CD4-positive, alpha-beta T cell (primary cell): ENCODE measurements at regions not wholly inside any gene's neighbourhood (a gene's known extent, or its start where the extent isn't known, plus 50 kb on each side); places are given as distances from the start of the nearest gene placed in this dataset.
A peak's percentile ranks its signal among the peaks of the same experiment; 100 is the strongest.

ENCODE experiments used
- ATAC-seq: fragments of 200-7000 bp; cut with Tn5 transposase; one replicate; pipeline ENCODE4 v1.10.0; 2022; ENCODE audit warnings: mild to moderate bottlenecking; ENCODE audit not compliant: poor library complexity
- CTCF ChIA-PET: fragments of 350-600 bp; sonication (Branson Sonifier 250); formaldehyde crosslinking; loops from one replicate; lab custom pipeline; 2021; ENCODE audit warnings: antibody characterized with exemption, inconsistent platforms; lab: Charles Lee
- POLR2A ChIA-PET: fragments of 350-600 bp; sonication (Branson Sonifier 250); formaldehyde crosslinking; loops from one replicate; lab custom pipeline; 2021; ENCODE audit warnings: antibody characterized with exemption, inconsistent platforms; lab: Charles Lee
- DNase-seq, 14 experiments: peaks; one replicate each; pipeline ENCODE4 v3.0.0-alpha.2; 2013 to 2020; ENCODE audit warnings: mixed read lengths in 2 of 14
- H3K27ac ChIP-seq, 2 donors: one replicate each; pipeline versions ENCODE4 v1.5.1 to v1.7.0; 2013; ENCODE audit warnings: low read length in 2 of 2, low read depth in 1 of 2, mild to moderate bottlenecking in 1 of 2
- H3K27me3 ChIP-seq, 2 experiments: 1 replicate in 1 of 2; 2 replicates in 1 of 2; pipeline versions ENCODE4 v1.6.1 to v1.7.0; 2013; ENCODE audit warnings: low read length in 2 of 2, control low read depth in 1 of 2, mild to moderate bottlenecking in 1 of 2, moderate library complexity in 1 of 2; ENCODE audit not compliant: insufficient read depth in 2 of 2, control insufficient read depth in 1 of 2
- H3K36me3 ChIP-seq: one replicate; pipeline ENCODE4 v1.6.1; 2013; ENCODE audit warnings: low read length, control low read depth; ENCODE audit not compliant: insufficient read depth
- H3K4me1 ChIP-seq: one replicate; pipeline ENCODE4 v1.6.1; 2013; ENCODE audit warnings: low read length, control low read depth; ENCODE audit not compliant: insufficient read depth
- H3K4me3 ChIP-seq: one replicate; pipeline ENCODE4 v1.5.1; 2013; ENCODE audit warnings: mild to moderate bottlenecking, low read length, moderate library complexity
- H3K9me3 ChIP-seq, 2 experiments: 1 replicate in 1 of 2; 2 replicates in 1 of 2; pipeline versions ENCODE4 v1.6.1 to v1.7.0; 2013; ENCODE audit warnings: low read length in 2 of 2, mild to moderate bottlenecking in 2 of 2, control low read depth in 1 of 2, moderate library complexity in 1 of 2; ENCODE audit not compliant: control insufficient read depth in 1 of 2, insufficient read depth in 1 of 2
- H3K27ac Mint-ChIP-seq: one replicate; pipeline ENCODE4 v1.8.0; 2020; ENCODE audit warnings: mixed read lengths
- H3K27me3 Mint-ChIP-seq: one replicate; pipeline ENCODE4 v1.8.0; 2021; ENCODE audit warnings: mixed read lengths
- H3K36me3 Mint-ChIP-seq: one replicate; pipeline ENCODE4 v1.8.0; 2021; ENCODE audit warnings: low read depth, mixed read lengths
- H3K4me1 Mint-ChIP-seq: one replicate; pipeline ENCODE4 v1.8.0; 2021; ENCODE audit warnings: low read depth, mixed read lengths
- H3K4me3 Mint-ChIP-seq: one replicate; pipeline ENCODE4 v1.8.0; 2020; ENCODE audit warnings: mild to moderate bottlenecking, mixed read lengths
- H3K9me3 Mint-ChIP-seq: one replicate; pipeline ENCODE4 v1.8.0; 2020; ENCODE audit warnings: mixed read lengths
- intact Hi-C, 2 experiments: fragments of 100-400 bp; cut with DNase I in 1 of 2; cut with micrococcal nuclease in 1 of 2; formaldehyde crosslinking; loops; one replicate each; pipeline versions ENCODE4 v1.15.1 to v1.9.0; 2023 to 2025; cut with DNase I, micrococcal nuclease
- TF ChIP-seq, protein P1 (sequence below): fragments of 200-600 bp; IDR thresholded peaks from one replicate; pipeline ENCODE4 v1.8.0; 2022; ENCODE audit warnings: antibody characterized with exemption, mild to moderate bottlenecking

DNA sequence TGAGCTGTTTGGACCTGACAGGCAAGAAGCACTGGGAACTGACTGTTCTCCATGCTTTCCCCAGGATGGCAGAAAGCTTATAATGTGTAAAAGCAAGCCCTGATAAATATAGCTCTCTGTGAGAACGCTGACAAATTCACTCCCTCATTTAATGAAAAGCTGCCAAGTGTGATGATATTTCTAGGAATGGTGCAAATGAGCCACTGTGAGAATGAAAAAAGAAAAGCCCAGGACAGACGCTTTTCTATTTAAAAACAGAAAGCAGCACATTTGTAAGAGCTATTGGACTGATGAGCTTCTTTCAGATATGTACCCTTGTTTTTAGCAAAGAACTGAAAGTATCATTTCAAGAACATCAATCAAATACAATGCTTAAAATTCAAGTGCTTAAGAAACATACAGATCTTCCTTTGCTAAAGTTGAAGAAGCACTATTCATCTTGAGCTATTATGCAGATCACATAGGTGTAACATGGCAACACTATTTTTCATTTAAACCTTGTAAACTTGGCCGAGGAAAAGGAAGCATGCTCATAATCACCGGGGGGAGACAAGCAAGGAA lies 842.6 kb upstream of the ACO1 start:
- POLR2A ChIA-PET = interaction anchor here (0.8 to 1.6 kb wide), 4 partner anchors 9 to 238 kb away, joined by 3 read pairs; no protein-coding TSS in a partner anchor
- intact Hi-C loops = loop anchor here (1.0 to 5.0 kb wide), 2 partner anchors 54 to 422 kb away; no protein-coding TSS in a partner anchor
- no peak overlapping the region for H3K4me3 ChIP-seq
- no peak overlapping the region for H3K27ac Mint-ChIP-seq
- DNase-seq = no peak
- no peak overlapping the region for H3K27ac ChIP-seq
- no peaks in the 10 kb centered on the region for H3K9me3 ChIP-seq
- TF ChIP-seq, protein P1, sequence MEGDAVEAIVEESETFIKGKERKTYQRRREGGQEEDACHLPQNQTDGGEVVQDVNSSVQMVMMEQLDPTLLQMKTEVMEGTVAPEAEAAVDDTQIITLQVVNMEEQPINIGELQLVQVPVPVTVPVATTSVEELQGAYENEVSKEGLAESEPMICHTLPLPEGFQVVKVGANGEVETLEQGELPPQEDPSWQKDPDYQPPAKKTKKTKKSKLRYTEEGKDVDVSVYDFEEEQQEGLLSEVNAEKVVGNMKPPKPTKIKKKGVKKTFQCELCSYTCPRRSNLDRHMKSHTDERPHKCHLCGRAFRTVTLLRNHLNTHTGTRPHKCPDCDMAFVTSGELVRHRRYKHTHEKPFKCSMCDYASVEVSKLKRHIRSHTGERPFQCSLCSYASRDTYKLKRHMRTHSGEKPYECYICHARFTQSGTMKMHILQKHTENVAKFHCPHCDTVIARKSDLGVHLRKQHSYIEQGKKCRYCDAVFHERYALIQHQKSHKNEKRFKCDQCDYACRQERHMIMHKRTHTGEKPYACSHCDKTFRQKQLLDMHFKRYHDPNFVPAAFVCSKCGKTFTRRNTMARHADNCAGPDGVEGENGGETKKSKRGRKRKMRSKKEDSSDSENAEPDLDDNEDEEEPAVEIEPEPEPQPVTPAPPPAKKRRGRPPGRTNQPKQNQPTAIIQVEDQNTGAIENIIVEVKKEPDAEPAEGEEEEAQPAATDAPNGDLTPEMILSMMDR = no peak
- H3K27me3 Mint-ChIP-seq = no peaks in the 10 kb centered on the region
- H3K4me1 ChIP-seq = no peaks in the 10 kb centered on the region
- ATAC-seq = no peak
- peaks cover 20% of the 10 kb centered on the region for H3K4me1 Mint-ChIP-seq
- no peaks in the 10 kb centered on the region for H3K27me3 ChIP-seq
- no peaks in the 10 kb centered on the region for H3K9me3 Mint-ChIP-seq
- H3K36me3 Mint-ChIP-seq = no peaks in the 10 kb centered on the region
- no peaks in the 10 kb centered on the region for H3K36me3 ChIP-seq
- CTCF ChIA-PET = interaction anchor here (1.2 to 1.9 kb wide), 2 partner anchors 30 to 80 kb away, joined by 3 to 4 read pairs; no protein-coding TSS in a partner anchor
- no peak overlapping the region for H3K4me3 Mint-ChIP-seq

- Histone ChIP-seq H3K27ac (no peak overlapping the region), H3K27me3 (no peaks in the 10 kb centered on the region), H3K4me3 (no peak overlapping the region), H3K4me1 (no peaks in the 10 kb centered on the region), H3K9me3 (no peaks in the 10 kb centered on the region), H3K36me3 (no peaks in the 10 kb centered on the region)
- POLR2A ChIA-PET = interaction anchor here (0.8 to 1.6 kb wide), 4 partner anchors 10 to 239 kb away, joined by 3 read pairs; no protein-coding TSS in a partner anchor
- TF ChIP-seq, protein P1 = peak; percentile 28
- Mint-ChIP-seq H3K4me1 (peaks cover 20% of the 10 kb centered on the region), H3K27me3 (no peaks in the 10 kb centered on the region), H3K36me3 (no peaks in the 10 kb centered on the region), H3K9me3 (no peaks in the 10 kb centered on the region), H3K27ac (no peak overlapping the region), H3K4me3 (no peak overlapping the region)
- CTCF ChIA-PET = interaction anchor here (1.2 to 1.9 kb wide), 2 partner anchors 31 to 80 kb away, joined by 3 to 4 read pairs; no protein-coding TSS in a partner anchor
- intact Hi-C loops = loop anchor here (1.0 to 5.0 kb wide), 2 partner anchors 55 to 422 kb away; no protein-coding TSS in a partner anchor
- ATAC-seq (peak; percentile 80), DNase-seq (peak in 9 of 14 experiments; percentile 1 to 62 (median 9))
Observed at GRCh38 chr9:31542384-31543055, 841.9 kb upstream of the ACO1 start.

DNA sequence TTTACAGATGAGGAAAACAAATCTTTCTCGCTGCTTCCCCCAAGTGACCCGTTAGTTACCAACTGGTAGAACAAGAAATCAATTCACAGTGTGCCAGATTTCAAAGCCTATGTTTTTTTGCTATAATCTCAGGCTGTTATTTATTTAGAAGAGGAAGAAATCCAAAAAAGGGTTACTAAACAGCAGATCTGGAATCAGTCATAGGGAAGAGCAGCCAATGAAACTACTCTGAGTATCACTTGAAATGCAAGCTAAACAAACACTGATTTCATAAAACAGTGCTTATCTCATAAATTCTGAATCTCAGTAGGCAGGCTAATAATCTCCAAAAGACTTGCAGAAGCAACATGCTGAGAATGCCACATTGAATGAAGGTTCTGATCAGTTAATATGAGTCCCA lies 829.5 kb upstream of the ACO1 start:
- H3K27me3 ChIP-seq = no peaks in the 10 kb centered on the region

More for the DNA sequence above, 829.5 kb upstream of the ACO1 start:
- Mint-ChIP-seq H3K4me1 (no peaks in the 10 kb centered on the region), H3K9me3 (peaks cover 10% of the 10 kb centered on the region), H3K4me3 (no peak overlapping the region), H3K36me3 (no peaks in the 10 kb centered on the region), H3K27me3 (peaks cover 4% of the 10 kb centered on the region), H3K27ac (no peak overlapping the region)
- ChIA-PET CTCF (no interaction called here), POLR2A (no interaction called here)
- intact Hi-C loops = no loop called here
- Histone ChIP-seq H3K4me1 (no peaks in the 10 kb centered on the region), H3K27ac (no peak overlapping the region), H3K9me3 (no peaks in the 10 kb centered on the region), H3K4me3 (no peak overlapping the region), H3K36me3 (no peaks in the 10 kb centered on the region)
- TF ChIP-seq, protein P1 = no peak
- ATAC-seq (no peak), DNase-seq (no peak)
